OCI-M2 (cell line): ENCODE measurements at regions not wholly inside any gene's neighbourhood (a gene's known extent, or its start where the extent isn't known, plus 50 kb on each side); places are given as distances from the start of the nearest gene placed in this dataset.

ENCODE experiments used
- DNase-seq: peaks from one replicate; lab custom pipeline; 2025; ENCODE audit not compliant: unreplicated experiment; lab: John Stamatoyannopoulos, UW

DNA sequence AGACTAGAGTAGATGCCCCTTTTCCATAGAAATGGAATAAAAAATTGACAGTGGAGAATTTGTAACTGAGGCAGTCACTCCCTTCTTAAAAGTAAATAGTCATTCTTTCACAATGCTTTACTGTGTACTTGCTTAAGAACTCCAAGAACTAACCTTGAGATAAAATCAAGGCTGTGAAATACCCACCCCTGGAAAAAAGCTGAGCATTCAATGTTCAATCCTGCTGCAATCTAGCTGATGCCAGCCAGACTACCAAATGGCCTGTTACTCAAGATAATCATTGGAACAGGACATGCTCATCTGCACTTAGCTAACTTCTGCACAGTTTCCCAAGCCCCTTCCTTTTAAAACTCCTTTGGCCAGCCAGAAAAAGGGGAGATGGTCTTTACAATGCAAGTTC is 367.4 kb upstream of the GULP1 start:
- no peak for DNase-seq

DNA sequence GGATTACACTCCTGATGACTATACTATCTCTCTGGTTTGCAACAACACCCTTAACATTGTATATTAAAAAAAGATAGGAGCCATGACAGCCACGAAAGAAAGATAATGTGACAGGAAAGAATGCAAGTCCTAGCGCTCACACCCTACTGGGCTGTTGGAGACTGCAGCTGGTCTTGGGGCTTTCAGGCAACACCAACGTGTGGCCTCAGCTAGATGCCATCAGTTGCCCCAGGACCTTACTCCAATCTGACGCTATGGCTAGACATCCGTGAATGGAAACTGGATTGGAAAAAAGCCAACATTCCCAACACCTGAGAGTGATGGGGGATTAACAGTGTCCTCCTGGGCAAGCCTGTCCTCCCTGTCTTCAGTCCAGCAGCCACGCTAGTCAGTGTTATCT is 357.4 kb upstream of the GULP1 start:
- DNase-seq: no peak

DNA sequence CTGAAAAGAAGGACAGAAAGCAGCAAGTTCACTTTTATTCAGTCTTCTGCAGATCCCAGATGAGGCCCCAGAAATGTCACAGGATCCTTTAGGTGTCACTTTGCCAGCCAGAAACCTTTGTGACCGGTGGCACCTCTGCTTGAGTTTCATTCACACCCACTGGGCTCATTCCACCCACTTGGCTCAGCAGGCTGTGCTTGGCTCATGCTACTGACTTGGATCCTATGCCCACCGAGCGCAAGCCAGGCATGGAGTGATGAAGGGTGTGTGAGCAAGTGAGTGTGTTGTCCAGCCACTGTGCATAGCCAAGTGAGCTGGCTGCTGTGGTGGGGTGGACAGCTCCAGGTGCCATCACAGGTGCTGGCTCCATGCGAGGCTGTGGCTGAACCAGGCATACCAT is 357.0 kb upstream of the GULP1 start:
- DNase-seq: no peak

GRCh38 chr2:187935126-187935525 is 356.5 kb upstream of the GULP1 start:
- DNase-seq: no peak

DNA sequence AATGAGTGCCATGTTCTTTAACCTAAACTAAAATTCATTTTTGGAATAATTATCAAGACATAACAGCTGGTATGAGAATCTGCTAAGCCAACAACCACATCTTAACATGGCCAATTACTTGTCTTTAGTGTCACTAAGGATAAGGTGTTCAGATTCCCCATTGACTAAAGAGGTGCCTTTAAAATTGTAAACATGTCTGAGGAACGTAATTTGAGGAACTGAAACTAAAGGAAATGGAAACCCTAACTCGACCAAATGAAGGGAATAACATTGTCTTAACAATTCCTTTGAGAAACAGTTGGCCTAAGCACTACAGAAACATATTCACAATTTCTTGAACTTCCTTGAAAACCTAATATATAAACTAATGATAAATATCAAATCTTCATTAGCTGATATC is 355.4 kb upstream of the GULP1 start:
- no peak for DNase-seq

DNA sequence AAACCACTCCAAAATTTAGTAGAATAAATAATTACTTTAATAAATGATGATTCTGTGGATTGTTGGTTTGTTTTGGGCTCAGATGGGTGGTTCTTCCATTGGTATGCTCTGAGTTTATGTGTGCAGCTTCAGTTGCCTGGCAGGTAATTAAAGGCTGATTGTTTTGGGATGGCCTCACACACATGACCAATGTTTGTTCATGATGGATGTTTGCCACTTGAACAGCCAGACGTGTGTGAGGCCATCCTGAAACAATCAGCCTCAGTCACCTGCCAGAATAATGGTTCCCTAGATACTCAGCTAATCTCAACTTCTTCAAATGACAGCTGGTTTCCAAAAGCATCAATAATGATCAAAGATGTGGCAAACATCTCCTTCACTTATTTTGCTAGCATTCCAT is 352.5 kb upstream of the GULP1 start:
- no peak for DNase-seq

DNA sequence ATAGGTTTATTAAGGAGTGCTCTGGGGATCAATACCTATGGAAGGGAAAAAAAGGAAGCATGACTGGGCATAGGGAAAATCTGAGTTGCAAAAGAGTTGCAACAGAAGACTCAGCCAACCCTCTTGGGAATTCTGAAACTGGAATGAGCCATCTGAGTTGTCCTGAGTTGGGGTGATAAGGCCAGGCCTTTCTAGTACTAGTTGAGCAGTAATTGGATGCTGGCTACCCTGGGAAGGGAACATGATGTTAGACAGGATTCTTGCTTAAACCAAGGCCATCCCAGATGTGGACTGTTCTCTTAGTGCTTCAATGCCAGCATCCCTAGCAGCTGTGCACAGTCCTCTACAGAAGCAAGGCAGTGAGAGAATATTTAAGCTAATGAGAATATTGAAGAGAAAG is 348.8 kb upstream of the GULP1 start:
- no peak for DNase-seq

DNA sequence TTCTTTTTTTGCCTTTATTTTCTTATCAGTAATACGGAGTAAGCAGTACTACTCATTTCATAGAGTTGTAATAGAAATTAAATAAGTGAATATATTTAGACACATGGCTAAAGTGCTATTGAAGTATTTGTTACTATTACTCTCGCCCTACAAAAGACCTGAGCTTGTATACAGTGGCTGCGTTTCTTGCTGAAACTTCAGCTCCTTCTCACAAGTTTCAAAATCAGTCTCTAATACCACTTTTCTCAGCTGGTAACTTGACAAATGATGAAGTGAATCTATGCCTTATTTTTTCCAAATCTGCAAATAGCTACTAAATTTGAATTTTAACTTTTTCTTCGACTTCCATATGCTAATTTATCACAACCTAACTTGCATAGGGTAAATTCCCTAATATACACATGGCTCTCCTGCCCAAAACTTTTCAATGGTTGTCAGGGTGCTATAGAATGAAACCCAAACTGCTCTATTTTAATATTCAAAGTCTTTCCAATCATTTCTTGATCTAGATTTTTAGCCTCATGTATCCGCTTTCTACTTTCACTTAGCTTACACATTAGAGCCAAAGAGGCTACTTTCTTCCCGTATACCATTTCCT is 347.8 kb upstream of the GULP1 start:
- no peak for DNase-seq

DNA sequence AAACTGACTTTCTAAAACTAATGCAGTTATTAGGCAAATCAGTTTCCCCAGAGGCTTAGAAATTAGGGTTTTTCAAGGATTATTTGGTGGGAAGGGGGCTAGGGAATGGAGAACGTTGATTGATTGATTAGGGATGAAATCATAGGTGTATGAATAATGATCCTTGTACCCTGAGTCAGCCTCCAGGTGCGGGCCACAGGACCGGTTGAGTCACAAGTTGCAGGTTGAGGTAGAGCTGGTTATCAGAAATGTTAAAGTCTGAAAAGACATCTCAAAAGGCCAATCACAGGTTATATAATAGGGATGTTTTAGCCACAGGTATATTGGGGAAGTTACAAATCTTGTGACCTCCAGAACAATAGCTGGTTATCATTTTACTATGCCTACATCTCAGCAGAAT is 341.8 kb upstream of the GULP1 start:
- no peak for DNase-seq

DNA sequence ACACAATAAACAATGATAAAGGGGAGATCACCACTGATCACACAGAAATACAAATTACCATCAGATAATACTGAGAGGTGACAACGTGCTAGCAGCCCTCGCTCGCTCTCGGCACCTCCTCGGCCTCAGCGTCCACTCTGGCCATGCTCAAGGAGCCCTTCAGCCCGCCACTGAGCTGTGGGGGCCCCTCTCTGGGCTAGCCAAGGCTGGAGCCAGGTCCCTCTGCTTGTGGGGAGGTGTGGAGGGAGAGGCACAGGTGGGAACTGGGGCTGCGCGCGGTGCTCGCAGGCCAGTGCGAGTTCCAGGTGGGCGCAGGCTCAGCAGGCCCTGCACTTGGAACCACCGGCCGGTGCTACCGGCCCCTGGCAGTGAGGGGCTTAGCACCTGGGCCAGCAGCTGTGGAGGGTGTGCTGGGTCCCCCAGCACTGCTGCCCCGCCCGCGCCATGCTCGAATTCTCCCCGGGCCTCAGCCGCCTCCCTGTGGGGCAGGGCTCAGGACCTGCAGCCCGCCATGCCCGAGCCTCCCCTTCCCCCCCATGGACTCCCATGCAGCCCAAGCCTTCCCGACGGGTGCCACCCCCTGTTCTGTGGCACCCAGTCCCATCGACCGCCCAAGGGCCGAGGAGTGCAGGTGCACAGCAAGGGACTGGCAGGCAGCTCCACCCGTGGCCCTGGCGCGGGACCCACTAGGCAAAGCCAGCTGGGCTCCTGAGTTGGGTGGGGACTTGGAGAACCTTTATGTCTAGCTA is 340.0 kb upstream of the GULP1 start:
- no peak for DNase-seq

GRCh38 chr2:187956906-187957534 is 334.7 kb upstream of the GULP1 start:
- no peak for DNase-seq

DNA sequence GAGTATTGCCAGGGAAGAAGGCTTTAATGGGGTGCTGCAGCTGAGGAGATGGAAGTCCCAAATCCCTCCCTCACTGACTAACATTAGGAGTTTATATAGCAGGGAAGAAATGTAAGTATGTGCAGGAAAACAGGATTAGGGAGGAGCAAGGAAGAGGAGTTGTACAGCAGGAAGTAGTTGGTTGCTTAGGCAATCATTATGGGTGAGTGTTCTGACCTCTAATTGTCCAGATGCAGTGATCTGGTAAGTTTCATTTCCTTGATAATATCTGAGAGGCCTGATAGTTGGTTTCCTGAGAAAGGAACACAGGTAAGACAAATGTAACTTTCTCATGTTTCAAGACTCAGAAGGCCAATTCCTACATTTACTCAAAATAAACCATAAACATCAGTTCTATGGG is 331.9 kb upstream of the GULP1 start:
- no peak for DNase-seq

GRCh38 chr2:187962538-187962937 is 329.1 kb upstream of the GULP1 start:
- no peak for DNase-seq

DNA sequence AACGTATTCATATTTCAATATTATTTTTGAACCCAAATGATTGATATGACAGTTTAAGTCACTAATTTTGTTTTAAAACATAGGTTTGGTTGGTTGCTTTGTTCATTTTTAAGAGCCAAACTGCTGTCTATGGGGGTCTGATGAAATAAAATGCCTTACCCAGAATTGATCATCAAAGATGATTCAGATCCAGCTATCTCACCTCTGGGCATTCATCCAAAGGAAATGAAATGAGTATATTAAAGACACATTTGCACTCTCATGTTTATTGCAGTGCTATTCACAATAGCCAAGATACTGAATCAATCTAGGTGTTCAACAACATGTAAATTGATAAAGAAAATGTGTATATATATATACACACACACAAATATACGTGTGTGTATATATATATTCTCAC is 326.9 kb upstream of the GULP1 start:
- DNase-seq: no peak

GRCh38 chr2:187966924-187967323 is 324.8 kb upstream of the GULP1 start:
- no peak for DNase-seq

- no peak for DNase-seq
Measured at GRCh38 chr2:187971893-187972292, 319.8 kb upstream of the GULP1 start.

GRCh38 chr2:187976259-187976985 is 315.3 kb upstream of the GULP1 start:
- DNase-seq: no peak

DNA sequence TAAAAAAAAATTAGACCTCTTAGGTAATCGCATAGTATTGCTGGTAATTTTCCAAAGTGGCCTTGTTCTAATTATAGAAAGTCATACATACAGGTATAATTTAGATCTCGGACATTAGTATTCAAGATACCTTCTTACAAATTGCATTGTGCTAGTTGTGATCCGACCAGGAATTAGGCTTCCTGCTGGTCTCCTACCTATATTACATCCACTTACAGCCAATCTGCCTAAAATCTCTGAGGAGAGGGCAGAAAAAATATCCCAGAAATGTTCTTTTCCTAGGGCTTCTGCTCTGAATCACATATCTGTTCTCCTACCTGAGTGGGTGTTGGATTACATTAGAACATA is 314.7 kb upstream of the GULP1 start:
- no peak for DNase-seq

DNA sequence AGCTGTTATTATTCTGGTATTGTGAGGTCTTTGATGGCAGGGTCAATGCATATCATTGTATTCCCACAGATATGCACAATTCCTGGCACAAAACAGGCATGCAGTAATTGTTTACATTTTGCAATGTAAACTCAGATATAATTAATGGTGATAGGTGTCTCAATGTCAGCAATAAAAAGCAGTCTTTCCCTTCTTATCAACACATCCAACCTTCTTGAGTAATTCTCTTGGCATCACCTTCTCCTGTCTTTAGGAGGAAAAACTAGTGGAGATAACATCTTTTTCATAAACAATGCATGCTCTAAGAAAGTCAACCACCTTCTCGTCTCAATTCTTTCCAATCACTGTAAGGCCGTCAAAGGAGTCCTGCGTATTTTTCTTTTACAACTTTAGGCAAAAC is 313.3 kb upstream of the GULP1 start:
- no peak for DNase-seq

GRCh38 chr2:187982668-187983067 is 309.0 kb upstream of the GULP1 start:
- DNase-seq: no peak

DNA sequence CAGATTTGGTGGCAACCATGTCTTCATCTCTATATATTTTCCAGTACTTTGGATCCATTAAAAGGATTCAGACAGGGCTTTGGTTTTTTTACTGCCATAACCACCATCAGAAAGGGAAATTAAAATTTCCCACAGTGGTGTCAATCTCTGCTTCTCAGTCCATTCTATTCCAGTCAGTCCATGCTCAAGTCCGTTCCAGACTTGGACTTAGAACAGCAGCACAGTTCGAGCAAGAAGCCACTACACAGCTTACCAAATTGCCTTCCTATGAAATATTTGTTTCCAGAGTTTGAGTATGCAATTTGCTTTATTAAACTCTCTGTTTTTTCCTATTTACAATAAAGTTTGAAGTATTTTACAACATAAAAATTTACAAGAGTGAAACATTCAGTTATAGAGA is 306.5 kb upstream of the GULP1 start:
- DNase-seq: no peak

GRCh38 chr2:187985923-187986322 is 305.8 kb upstream of the GULP1 start:
- DNase-seq: no peak
